NCI-H2107 treated with DMSO at 0.1 percent for 48 hours (cell line): ENCODE measurements at regions not wholly inside any gene's neighbourhood (a gene's known extent, or its start where the extent isn't known, plus 50 kb on each side); places are given as distances from the start of the nearest gene placed in this dataset.
"Not testable (repeated sequence)": the region's sequence is repeated elsewhere in the genome, so short reads cannot be mapped to it uniquely, and the experiment has no call there.

Source experiments
- DNase-seq: peaks from one replicate; lab custom pipeline; 2025; ENCODE audit not compliant: unreplicated experiment; lab: John Stamatoyannopoulos, UW

DNA sequence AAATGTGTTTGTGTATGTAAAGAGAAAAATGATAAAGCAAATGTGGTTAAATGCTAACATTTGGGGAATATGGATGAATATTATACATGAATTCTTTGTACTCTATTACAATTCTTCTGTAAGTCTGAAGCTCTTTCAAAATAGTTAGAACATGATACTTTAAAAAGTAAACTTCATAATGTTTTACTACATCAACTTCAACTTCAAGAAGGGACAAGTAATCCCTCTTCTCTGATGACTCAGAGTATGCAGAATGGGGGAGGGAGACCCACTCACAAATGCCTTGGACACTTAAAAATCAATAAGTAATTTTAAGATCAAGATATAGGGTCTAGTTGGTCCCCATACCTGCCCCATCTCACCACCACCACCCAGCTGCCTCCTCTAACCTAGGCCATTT lies 162.4 kb downstream of the ESM1 start:
- DNase-seq: no peak

DNA sequence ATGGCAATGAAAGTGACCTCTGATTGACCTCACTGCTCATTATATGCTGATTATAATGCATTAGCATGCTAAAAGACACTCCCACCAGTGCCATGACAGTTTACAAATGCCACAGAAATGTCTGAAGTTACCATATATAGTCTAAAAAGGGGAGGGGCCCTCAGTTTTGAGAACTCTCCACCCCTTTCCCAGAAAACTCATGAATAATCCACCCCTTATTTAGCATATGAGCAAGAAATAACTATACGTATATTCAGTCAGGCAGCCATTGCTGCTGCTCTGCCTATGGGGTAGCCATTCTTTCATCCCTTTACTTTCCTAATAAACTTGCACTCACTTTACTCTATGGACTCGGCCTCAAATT lies 163.1 kb downstream of the ESM1 start:
- no peak for DNase-seq

DNA sequence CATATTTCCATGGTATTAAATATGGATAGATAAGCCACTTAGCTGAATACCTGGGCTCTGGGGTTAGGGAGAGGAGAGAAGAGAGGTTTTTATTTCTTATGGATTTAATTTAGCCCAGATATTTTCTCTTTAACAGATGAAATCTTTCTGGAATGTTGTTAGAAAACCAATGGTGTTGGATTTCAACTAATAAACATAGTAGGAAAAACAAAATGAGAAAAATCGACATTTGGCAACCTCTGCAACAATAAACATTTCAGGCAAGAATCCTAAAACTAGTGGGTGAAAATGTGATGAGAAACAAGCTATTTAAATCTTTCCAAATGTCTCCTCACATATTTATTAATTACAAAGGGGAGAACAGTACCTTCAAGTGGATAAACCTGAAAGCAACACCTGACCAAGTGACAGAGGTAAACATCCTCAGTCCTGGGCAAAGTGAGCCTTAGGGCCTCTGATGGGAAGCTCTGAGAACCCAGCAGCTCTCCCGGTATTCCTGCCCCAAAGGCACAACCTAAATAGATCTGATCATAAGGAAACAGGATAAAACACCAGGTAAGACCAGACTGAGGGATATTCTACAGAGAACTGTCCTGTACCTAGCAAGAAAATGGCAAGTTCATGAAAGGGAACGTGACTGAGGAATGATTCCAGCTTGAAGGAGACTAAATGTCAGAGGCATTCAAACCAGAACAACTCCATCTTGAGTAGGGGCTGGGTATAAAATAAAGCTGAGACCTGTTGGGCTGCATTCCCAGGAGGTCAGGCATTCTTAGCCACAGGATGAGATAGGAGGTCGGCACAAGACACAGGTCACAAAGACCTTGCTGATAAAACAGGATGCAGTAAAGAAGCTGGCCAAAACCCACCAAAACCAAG lies 163.7 kb downstream of the ESM1 start:
- no peak for DNase-seq

DNA sequence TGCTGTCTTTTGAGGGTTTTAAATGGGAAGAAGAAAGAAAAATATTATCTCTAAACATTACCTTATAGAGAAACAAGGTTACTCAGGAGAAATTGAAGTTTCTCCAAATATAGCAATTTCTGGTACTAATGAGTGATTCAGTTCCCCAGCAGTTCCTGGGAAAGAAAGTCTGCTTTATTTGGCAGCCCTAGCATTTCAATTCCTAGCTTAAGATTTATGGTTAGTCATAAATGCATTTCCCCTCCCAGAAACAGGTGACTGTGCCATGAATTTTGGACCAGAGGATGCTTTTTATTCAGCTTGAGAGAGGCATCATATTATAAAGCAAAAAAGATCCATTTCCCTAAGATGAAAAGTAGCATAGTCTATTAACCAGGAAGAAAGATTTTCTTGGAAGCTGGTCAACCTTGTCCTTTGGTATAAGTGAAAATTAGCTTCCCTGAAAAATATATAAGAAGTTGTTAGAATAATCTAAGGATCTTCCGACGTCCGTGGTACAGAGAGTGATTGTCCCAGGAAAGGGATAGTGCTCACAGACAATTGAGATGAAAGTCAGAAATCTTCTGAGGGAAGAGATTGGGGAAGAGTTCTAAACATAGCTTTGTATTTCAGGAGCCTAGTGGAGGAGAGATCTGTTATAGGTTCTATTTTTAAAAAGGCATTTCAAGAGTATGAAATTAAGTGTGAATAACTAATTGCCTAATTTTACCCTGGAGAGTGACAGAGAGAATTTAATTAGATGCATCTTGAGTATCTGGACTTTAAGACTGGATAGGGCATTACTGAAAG lies 164.9 kb downstream of the ESM1 start:
- no peak for DNase-seq

DNA sequence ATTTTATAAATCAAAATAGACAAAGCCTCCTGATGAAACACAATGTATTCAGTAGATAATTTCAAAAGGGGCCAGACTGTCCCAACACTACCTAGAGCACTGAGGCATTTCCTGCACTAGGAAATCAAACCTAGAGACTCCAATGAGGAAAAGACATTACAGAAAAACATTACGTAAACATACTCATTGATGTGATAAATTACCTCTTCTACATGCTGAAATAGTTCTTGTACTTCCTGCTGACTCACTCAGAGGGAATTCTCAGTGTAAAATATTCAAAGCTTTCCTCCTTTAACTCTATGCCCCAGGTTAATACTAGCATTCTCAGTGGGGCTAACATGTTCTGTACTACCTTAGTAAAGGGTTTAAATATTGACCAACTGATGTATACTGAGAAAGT lies 178.0 kb downstream of the ESM1 start:
- DNase-seq: no peak

DNA sequence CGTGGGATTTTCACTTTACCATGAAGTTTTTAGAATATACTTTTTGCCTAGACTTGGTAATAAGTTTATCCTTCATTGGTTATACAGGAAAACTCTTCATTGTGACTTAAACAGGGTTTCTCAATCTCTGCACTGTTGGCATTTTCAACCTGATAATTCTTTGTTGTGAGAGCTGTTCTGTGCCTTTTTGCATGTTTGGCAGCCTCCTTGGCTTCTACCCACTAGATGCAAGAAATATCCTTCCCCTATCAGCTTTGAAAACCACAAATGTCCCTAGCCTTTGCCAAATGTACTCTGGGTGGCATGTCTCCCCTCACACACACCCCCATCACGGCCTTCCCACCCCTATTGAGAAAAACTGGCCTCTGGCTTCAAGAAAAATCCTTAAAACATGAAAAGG lies 180.9 kb downstream of the ESM1 start:
- DNase-seq: no peak

DNA sequence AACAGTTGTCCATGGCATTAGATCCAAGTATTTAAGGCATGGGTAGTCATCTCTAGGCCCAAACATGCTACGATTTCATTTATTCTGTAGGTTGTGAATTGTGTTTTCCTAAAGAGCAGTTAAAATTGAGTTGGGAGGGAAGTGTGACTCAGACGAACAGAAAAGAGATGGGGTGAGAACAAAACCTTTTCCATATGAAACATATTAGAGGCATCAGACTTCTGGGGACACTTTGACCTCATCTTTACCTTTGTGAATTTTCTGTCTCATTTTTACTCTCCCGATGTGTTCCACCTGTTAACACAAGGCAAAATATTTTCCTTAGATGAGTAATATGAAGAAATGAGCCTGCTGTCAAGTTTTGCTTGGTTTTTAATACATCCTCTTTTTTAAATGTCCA lies 181.3 kb downstream of the ESM1 start:
- DNase-seq: no peak

DNA sequence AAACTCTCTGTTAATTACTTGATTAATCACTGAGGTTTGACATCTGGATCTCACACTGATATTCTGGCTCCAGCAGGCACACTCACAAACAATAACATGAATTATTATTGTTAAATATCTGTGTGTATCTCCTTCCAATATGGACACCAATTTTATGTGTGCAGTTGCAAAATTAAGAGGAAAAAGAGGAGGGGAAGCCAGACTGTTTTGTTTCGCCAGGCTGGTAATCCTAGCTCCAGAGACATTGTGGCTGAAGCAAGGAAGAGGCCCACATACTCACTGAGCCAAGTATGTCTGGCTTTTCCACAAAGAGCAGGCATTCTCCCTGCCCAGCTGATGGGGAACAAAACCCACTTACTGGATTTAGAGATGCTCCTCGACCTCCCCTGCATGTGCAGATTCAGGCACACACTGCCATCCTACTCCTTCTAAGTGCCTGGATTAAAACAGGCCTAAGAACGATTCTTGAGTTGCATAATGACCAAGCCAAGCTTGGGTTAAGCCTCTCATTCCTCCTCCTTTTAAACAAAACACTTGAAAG lies 181.9 kb downstream of the ESM1 start:
- DNase-seq: no peak

DNA sequence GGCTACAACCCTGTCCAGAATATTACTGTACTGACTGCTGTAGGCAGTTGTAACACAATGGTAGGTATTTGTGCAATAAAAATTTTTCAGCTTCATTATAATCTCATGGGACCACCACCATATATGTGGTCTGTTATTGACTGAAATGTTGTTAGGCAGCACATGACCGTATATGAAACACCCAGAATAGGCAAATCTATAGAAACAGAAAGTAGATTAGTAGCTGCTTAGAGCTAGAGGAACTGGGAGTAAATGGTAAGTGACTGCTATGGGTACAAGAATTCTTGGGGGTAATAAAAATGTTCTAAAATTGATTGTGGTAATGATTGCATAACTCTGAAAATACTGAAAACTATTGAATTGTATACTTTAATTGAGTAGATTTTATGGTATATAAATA lies 185.7 kb downstream of the ESM1 start:
- DNase-seq: no peak

DNA sequence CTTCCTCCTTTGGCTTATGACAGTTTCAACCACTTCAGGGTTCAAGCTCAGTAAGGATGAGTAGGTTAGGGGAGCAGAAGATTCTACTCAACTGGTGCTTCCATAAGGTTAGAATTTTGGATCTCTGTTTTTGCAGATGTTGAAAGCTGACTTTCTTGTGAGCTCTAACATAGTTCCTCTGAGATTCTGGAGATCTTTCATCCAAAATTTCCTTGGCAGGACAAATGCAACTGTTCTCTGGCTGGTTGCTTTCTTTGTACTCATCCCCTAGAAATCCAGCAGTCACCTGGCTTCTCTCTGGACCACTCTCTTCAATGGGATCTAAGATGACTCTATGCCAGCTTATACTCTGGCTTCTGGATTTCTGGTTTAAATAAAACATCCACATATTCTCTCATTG lies 189.6 kb downstream of the ESM1 start:
- DNase-seq: no peak

DNA sequence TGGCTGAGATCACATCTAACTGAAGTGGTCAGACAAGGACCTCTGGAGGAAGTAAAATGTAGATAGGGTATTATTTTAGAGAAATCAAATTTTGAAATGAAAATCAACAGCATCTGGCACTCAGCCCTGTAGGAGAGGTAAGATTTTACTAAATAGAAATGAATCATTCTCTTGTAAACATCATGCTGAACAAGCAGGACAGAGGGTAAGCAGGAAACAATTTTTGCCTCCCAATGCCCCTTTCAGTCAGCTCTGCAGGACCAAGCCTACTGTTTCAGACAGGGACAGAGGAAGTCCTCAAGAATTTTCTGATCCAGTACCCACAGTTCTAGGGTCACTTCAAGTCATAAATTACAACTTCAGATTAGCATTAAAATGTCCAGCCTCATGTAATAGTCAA lies 190.1 kb downstream of the ESM1 start:
- DNase-seq: no peak

DNA sequence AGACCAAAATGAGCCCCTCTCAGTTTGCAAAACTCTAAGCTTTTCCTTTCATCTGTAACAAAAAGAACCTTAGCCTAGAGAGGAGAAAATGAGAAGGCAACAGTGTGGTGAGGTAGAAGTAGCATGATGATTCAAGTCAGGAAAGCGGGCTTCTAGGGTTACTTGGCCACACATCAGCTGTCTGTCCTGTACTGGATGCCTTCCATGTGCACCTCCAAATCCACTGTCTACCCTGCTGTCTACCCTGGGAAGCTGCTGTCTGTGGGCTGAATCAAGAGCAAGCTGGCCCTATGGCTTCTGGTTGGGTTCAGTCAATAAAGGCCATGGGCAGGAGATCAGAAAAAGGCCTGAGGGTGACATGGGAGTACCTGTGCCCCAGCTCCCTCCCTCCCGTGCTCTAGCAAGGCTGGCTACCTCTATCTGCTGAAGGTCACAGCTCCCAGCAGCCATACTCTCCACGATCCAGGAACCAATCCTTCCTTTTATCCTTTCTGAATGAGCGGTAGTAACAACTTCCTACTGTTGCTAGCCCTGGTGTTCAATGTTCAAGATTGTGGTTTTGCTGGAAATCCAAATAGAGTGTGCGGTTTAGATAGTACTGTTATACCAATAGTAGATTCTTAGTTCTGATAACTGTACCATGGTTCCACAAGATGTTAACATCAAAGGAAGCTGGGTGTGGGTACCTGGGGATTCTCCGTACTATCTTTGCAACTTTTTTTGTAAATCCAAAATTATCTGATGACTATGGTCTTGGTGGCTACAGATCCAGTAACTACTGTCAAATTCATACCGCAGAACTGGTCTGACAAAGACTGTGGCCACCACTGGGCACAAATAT lies 191.0 kb downstream of the ESM1 start:
- no peak for DNase-seq

DNA sequence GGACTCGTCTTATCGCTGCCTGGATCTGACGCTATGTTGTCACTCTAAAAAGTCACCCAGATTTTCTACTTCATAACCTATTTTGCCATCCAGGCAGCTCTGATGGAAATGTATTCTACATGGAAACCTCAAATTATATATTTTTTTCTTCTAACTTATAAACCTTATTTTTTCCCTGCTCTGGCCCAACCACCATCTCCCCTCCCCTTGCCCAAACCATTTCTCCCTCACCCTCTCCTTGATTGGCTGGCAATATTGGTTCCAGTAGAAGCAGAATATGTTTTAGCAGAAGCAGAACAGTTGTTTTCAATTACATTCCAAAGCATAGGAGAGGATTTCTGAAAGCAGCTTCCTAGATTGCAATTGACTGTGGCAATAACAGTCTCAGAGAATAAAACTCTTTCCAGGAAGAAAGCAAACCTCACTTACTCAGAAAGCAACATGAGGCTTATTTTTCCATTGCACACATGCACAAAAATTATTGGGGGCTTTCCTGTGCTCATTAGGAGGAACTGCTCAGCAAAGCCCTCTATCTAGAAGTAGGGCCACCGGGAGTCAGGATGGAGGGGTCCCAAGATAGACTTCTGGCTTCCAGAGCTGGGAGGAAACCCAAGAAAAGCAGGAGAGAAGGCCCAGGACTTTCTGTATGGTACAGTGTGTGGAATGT lies 191.8 kb downstream of the ESM1 start:
- DNase-seq: no peak

DNA sequence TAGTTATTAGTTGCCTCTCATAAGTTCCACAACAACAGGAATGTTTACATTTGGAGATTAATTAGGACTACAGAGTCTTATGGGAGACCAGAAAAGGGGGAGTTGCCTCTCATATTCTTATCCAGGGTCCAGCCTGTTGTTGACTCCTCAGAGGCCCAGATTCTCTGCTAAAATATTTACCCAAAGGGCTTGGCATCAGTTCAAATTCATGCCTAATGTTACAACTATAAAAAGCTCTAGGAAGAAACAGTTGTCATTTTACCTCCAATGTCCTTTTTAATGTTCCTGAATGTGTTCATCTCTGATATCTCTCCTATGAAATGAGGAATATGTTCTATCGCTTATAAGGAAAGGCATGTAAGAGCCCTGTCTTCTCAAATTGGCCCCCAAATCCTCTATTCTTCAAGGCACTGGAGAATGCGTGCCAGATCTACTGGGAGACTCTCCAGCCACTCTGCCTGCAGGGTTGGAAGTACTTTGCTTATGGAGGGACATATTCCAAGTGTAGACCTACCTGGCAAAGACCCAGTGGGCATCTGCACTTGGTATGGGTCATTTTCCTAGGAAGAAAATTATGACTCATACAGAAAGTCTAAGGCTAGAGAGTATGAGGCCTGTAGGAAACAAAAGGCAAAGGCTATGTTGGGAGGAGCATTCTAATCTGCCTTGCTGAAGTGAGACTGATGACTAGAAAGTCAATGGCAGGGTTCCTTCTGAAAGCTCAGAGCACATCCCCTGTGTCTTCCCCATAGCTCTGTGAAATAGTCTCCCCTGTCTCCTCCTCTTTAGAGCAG lies 192.6 kb downstream of the ESM1 start:
- no peak for DNase-seq

DNA sequence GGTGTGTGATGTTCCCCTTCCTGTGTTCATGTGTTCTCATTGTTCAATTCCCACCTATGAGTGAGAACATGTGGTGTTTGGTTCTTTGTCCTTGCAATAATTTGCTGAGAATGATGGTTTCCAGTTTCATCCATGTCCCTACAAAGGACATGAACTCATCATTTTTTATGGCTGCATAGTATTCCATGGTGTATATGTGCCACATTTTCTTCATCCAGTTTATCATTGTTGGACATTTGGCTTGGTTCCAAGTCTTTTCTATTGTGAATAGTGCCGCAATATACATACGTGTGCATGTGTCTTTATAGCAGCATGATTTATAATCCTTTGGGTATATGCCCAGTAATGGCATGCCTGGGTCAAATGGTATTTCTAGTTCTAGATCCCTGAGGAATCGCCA lies 197.5 kb downstream of the ESM1 start:
- DNase-seq: not testable (repeated sequence)

DNA sequence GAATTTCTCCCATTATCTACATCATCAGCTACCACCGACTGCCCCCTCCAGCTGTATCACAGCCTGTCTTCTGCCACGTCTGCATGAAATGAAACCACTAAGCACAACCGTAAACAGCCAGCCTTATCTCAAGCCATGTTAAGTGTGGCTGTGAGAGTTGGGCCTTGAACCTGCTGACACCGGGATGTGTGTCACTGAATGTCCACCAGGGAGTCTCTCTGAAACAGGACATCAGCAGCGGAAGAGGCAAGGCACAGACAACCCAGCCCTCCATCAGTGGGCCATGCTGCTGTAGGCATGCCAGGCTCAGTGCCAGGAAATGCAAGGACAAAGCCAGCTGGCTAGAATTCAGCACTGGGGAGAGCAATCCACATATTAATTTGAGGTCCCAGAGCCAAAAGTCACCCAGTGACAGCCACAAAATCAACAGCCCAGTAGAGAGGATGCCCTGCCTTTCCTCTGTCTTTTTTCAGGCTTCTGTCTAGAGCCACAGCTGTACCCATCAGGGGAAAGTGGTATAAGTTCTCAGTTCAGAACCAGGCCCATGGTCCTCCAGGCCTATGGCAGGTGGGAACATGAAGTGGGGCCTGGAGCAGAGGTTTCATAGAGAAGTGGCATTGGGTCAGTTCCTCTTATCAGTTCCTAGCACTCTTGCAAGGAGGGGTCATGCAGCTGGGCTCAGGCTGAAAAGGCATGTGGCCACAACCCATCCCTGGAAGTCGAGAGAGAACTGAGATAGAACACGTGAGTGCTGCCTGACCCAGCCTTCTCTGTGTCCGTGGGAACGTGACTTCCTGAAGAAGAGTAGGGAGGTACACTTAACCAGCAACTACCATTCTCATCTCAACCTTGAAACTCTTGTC lies 199.4 kb downstream of the ESM1 start:
- DNase-seq: no peak

DNA sequence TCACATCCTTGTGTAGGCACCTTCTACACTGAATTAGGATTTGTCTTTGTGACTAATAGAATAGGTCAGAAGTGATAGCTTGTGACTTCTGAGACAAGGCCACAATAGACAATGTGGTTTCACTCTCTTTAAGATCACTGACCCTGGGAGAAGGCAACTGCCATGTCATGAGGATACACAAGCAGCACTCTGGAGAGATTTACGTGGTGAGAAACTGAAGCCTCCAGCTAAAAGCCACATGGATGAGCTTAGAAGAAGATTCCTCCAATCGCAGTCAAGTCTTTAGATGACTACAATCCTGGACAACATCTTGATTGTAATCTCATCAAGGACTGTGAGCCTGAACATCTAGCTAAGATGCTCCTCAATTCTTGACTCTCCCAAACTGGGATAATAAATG lies 206.6 kb downstream of the ESM1 start:
- no peak for DNase-seq

DNA sequence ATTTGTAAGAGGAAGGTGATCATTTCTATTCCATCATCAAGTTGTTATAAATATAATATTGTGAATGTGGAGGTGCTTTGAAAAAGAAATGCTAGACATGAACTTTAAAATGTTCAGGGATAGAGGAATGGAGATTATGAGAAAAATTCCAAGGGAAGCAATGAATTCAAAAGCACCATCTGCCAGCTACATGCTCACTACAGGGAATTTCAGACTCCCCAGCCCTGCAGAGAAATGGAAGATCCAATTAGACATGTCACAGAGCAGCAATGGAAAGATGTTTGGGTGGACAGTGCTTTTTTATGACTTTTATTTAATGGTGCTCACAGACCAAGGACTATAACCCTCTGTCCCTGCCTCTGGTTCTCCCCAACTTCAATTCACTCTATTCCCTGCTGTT lies 209.7 kb downstream of the ESM1 start:
- DNase-seq: no peak
